ENCODE measurements at regions not wholly inside any gene's neighbourhood (a gene's known extent, or its start where the extent isn't known, plus 50 kb on each side); places are given as distances from the start of the nearest gene placed in this dataset.

DNA sequence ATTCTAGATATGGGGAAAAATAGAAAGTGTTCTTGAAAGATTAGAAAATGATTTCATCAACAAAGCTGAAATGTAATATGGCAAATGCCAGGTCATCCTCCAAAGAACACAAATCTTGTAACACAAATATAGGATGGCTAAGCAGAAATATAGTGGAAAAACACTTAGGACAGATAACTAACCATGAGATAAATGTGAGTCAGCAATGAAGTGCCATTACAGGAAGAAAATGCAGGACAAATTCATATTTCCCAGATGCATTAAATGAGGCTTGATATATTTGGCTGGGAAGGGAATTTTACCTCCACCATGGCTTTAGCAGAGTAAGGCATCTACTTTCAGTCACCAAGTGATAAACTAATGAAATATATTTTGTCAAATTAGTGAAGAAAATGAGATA lies 92.8 kb upstream of the SEMA6D start:
- DNase-seq (ENCODE audit: extremely low read depth in 1 of 2, low read depth in 1 of 2), result no peak

DNA sequence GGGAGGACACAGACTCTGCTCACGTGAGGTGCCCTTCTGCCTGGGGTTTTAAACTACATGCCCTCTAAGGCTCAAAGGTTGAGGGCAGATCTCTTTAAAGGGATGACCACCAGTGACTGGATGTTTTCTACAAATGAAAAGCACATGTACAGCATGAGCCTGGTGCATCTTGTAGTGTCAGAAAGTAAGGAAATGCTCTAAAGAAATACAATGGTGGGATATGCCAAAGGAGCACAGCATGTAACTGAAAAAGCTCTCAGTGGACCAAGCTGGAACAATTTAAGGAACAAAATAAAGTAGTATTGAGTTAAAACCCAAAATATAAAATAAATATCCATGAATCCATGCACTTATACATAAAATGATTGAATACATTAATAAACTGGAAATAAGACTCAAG lies 78.3 kb upstream of the SEMA6D start:
- DNase-seq (ENCODE audit: extremely low read depth in 1 of 2, low read depth in 1 of 2), result no peak

DNA sequence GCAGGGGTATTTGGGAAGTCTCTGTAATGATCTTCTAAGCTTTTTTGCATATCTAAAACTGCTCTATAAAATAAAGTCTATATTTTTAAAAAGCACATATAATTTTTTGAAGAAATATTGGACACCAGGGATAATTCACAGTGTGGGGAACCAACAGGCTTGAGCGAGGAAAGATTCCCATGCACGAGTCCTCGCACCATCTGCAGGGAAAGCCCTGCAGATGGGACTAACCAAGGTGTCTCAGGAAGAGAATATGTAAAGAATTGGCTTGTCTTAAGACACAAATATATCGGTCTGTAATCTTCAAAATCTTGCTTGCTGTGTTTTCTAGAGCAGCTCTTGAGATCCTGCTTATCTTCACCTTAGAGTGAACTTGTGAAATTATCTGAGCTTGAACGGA lies 77.2 kb upstream of the SEMA6D start:
- DNase-seq (ENCODE audit: extremely low read depth in 1 of 2, low read depth in 1 of 2), result no peak

DNA sequence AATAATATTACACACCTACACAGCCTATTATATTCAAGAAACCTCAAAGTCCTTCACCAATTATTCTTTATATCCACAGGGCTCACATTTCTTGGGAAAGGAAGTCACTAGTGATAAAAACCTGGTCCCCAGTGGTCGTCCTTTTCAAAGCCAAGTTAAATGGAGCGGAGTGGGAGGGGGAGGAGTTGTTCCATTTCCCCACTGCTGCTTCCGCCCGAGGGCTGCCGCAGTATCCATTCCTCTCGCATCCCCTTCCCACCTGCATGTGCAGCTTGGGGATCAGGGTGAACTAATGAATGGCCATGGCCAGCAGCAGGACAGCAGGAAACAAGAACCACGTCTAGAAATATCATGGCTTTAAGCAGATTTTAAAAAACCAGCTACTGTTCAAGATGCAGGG lies 76.4 kb upstream of the SEMA6D start:
- DNase-seq (ENCODE audit: extremely low read depth in 1 of 2, low read depth in 1 of 2), result no peak

DNA sequence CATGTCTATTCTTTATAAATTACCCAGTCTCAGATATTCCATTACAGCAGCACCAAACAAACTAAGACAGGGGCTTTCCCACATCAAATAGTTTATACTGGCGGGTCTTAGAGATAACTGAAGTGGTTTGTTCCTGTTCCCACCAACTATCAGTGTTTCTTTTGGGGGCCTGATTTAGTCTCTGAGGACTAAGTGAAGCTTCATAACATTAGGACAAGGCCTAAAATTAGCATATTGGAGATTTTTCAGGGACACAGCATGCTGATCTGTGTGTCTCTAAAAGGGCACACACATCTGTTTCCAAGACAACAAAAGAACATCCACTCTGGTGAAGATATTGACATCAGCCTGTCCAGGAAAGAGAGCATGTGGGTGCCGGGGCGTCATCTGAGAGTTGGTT lies 72.6 kb upstream of the SEMA6D start:
- no peak for DNase-seq (ENCODE audit: extremely low read depth in 1 of 2, low read depth in 1 of 2)

DNA sequence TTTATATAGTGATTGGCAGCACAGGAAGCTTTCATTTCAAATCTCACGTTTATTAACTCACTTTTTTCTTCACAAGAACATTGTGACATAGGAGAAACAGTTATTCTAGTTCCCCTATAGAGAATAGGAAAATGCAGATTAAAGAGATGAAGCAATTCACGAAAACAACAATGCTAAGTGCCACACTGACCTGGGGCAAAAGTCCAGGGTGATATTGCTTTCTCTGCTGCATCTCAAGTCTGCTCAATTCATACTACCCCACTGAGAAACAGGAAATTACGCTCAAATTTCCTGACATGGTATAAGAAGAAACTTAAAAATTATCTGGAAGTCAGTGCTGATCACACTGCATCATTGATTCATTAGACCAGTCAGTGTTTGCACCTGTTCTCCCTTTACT lies 66.7 kb upstream of the SEMA6D start:
- no peak for DNase-seq (ENCODE audit: extremely low read depth in 1 of 2, low read depth in 1 of 2)

DNA sequence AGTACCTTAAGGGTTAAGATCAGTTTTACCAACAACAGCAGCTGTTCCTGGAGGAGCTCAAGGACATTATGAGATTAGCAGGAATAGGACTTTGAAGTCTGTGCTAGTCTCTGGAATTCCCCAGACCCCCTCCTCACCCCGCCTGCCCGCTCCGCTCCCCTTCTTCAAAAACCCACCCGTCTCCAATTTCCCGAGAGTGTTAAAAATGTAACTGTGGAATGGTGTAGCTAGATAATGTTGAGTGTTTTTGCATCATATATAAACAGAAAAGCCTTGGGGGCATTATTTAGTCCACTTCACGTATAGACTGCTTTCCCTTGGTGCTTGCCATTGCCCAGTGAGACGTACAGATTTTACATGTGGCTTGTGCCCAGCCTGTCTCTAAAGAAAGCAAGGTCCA lies 65.0 kb upstream of the SEMA6D start:
- DNase-seq (ENCODE audit: extremely low read depth in 1 of 2, low read depth in 1 of 2), result no peak

DNA sequence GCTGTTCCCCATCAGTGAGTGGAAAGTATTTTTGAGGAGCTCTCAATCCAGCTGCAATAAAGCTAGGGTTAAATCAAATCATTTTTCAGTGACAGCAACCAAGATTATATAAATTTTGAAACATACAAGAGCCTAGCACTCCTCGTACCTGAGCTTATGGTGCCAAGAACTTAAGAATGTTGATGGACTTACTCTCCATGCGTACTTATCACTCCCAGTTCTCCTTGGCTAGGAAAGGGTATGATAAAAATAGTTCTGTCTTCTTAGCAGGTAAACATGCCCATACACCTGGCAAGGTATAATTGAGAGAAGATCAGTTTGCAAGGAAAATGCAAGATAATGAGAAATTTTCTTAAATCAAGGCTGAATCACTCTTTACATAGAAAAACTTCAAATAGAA lies 64.5 kb upstream of the SEMA6D start:
- no peak for DNase-seq (ENCODE audit: extremely low read depth in 1 of 2, low read depth in 1 of 2)

DNA sequence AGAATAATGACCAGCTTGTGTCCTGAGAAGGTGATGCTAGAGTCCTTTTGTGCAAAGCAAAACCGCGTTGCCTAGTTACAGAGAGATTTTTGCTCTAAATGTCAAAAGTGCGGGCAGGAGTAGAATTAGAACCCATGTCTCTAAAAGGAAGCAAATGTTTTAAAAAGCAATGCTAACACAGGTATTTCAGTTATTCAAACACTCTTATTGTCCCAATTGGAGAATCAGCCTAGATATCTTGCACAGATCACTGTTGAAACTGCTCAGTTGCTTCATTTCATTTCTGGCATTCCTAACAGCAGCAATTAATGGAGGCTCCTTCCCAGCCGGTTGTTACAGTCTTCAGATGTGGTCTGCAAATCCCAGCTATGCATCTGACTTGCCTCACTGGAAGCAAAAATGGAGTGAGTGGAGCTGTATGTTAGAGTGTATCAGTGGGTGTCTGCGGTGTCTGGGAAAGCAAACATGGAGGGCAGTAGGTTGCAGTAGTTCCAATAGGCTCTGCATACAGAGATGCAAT lies 55.6 kb upstream of the SEMA6D start:
- no peak for DNase-seq (ENCODE audit: extremely low read depth in 1 of 2, low read depth in 1 of 2)

DNA sequence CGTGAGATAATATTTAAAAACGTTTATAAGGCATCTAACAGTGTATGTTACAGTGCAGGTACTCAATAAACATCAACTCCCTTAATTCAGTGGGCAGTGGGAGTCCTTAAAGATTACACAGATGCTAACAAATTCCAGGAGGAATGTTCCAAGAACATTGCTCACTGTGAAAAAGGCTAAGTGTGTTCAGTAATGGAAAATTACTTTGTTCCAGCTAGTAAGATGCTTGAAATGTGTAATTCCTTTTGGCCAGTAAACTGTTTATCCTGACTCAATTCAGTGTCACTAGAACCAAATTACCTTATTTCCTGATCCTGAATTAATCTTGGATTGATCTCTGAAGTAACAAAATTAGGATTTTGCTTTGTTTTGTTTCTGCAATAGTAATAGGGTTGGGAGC lies 54.2 kb upstream of the SEMA6D start:
- DNase-seq (ENCODE audit: extremely low read depth in 1 of 2, low read depth in 1 of 2), result no peak
